ENCODE measurements at regions not wholly inside any gene's neighbourhood (a gene's known extent, or its start where the extent isn't known, plus 50 kb on each side); places are given as distances from the start of the nearest gene placed in this dataset.

DNA sequence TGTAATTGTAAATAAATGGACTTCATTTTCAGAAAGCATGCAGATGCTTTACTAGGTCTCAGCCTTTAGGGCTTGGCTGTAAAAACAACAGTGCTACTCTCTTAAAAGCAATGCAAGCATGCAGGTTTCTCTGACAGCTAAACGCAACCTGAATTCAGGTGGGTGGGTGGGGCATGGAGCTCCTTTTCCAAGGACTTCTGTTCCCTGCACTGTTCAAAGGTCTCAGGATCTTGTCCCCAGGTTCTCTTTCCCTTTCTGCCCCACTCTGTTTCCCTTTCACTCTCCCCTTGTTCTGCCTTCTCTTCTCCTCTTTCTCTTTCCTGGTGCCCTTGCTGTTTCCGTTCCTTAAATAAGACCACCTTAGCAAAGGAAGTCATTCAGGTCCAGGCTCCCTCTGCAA, 1527.5 kb upstream of the SLC10A2 start:
- Histone ChIP-seq H3K36me3 (no peaks in the 10 kb centered on the region), H3K27ac (no peak overlapping the region), H3K9me3 (no peaks in the 10 kb centered on the region), H3K27me3 (no peaks in the 10 kb centered on the region), H3K4me1 (no peaks in the 10 kb centered on the region), H3K4me3 (no peak overlapping the region)
- intact Hi-C loops (cut with DNase I) = no loop called here
- DNase-seq (ENCODE audit: low spot score in 2 of 2) = no peak
- TF ChIP-seq, protein P1, sequence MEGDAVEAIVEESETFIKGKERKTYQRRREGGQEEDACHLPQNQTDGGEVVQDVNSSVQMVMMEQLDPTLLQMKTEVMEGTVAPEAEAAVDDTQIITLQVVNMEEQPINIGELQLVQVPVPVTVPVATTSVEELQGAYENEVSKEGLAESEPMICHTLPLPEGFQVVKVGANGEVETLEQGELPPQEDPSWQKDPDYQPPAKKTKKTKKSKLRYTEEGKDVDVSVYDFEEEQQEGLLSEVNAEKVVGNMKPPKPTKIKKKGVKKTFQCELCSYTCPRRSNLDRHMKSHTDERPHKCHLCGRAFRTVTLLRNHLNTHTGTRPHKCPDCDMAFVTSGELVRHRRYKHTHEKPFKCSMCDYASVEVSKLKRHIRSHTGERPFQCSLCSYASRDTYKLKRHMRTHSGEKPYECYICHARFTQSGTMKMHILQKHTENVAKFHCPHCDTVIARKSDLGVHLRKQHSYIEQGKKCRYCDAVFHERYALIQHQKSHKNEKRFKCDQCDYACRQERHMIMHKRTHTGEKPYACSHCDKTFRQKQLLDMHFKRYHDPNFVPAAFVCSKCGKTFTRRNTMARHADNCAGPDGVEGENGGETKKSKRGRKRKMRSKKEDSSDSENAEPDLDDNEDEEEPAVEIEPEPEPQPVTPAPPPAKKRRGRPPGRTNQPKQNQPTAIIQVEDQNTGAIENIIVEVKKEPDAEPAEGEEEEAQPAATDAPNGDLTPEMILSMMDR (IDR thresholded peaks at IDR 0.05) = no peak

DNA sequence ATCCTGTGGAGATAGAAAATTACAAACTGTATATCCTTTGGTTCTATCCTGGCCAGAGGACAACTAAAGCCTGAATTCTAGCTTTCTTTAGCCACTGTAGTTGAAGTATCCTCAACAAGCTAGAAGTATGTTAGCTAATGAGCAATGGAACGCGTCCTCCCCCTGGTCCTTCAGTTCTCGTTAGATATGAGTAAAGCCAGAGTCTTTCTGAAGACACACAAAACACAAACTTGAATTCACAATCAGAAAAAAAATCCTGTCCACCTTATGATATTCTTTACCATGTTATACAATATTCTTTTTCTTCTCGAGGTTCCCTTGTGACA, 1527.0 kb upstream of the SLC10A2 start:
- intact Hi-C loops (cut with DNase I) = no loop called here
- Histone ChIP-seq H3K36me3 (no peaks in the 10 kb centered on the region), H3K4me3 (no peak overlapping the region), H3K4me1 (no peaks in the 10 kb centered on the region), H3K9me3 (no peaks in the 10 kb centered on the region), H3K27ac (no peak overlapping the region), H3K27me3 (no peaks in the 10 kb centered on the region)
- no peak for DNase-seq (ENCODE audit: low spot score in 2 of 2)
- TF ChIP-seq, protein P1 (IDR thresholded peaks at IDR 0.05) = no peak

DNA sequence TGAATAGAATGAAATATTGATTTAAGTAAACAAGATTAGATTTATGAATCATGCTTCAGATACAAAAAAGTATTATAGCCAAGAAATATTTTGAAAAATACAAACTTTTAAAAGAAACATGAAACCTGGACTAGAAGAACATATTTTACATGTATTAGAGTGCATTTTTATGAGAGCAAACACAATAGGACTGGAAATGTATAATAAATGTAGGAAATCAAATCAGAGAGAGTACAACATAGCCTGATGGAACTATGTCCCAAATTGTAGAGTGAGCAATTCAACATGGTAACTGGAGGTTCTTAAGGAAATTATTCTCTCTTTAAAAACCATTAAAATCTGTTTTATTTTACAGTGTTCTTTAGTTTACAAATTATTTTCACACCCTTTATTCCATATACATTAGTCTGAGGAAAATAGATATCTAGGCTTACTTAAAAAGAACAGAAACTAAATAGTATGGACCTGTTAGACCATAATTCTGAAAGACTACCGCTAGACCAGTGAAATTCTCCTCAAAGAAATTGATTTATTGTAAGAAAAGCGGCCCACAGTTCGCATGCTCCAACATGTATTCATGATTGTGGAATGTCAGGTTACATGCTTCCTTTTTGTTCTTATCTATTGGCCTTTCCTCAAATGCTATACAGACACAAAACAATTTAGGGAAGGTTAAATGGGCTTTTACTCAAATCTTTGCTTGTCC, 1526.5 kb upstream of the SLC10A2 start:
- DNase-seq (ENCODE audit: low spot score in 2 of 2) = no peak
- no peaks in the 10 kb centered on the region for H3K4me1 ChIP-seq
- TF ChIP-seq, protein P1 (IDR thresholded peaks at IDR 0.05) = no peak
- no peaks in the 10 kb centered on the region for H3K27me3 ChIP-seq
- intact Hi-C loops (cut with DNase I) = no loop called here
- H3K9me3 ChIP-seq = no peaks in the 10 kb centered on the region
- H3K4me3 ChIP-seq = no peak overlapping the region
- no peaks in the 10 kb centered on the region for H3K36me3 ChIP-seq
- no peak overlapping the region for H3K27ac ChIP-seq

DNA sequence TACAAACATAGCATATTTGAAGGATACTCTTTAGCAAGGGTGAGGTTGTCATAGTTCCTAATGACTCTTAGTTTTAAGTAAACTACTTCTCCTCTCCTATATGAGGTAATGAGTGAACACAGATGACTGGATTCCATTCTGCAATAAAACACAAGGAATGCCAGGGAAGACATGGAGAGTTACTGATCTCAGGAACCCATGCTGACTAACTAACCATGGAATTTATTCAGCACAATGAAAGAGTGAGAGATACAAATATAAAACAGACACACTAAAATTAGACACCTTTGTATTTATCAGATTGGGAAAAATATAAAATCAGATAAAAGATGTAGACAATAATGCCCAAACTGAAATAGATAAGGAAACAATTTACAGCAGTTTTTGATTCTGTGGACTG, 1525.9 kb upstream of the SLC10A2 start:
- intact Hi-C loops (cut with DNase I) = no loop called here
- Histone ChIP-seq H3K4me3 (no peak overlapping the region), H3K36me3 (no peaks in the 10 kb centered on the region), H3K4me1 (no peaks in the 10 kb centered on the region), H3K9me3 (no peaks in the 10 kb centered on the region), H3K27ac (no peak overlapping the region), H3K27me3 (no peaks in the 10 kb centered on the region)
- TF ChIP-seq, protein P1 (IDR thresholded peaks at IDR 0.05) = no peak
- no peak for DNase-seq (ENCODE audit: low spot score in 2 of 2)

DNA sequence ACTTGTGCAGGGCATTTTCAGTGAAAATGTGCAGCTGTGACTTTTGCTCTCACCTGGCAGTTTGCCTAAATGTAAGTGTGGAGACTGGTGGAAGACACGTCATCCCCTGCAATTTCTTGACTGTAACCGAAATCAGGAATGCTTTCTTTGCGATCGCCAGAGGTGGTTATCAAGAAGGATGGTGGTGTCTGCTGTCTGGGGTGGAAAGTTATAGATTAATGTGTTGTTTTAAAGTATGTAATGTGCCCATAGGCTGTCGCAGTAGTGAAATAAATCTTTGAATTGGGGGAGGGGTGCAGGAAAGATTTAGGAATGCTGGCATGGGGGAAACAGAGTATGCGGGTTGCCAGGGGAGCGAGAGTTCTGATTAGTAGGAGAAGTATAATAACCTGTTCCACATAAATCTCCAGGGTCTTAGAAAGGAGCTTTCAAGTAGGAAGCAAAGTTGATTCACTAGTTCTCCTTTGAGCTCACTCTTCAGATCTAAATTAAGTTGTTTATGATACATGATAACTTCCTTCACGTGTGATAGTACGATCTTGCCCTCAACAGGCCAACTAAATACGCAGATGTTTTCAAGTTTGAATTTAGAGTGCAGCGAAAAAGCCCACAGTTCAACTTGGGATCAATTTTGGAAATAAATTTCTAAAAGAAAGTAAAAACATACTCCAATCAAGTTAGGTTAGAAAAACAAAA, 1520.0 kb upstream of the SLC10A2 start:
- Histone ChIP-seq H3K4me3 (no peak overlapping the region), H3K27me3 (no peaks in the 10 kb centered on the region), H3K4me1 (peaks cover 0 to 3% of the 10 kb centered on the region in 2 donors), H3K9me3 (no peaks in the 10 kb centered on the region), H3K36me3 (no peaks in the 10 kb centered on the region), H3K27ac (no peak overlapping the region)
- intact Hi-C loops (cut with DNase I) = no loop called here
- TF ChIP-seq, protein P1 (IDR thresholded peaks at IDR 0.05) = no peak
- no peak for DNase-seq (ENCODE audit: low spot score in 2 of 2)

Measured in ascending aorta (tissue), 2 donors.